Activated CD4-positive, alpha-beta T cell treated with anti-CD3 and anti-CD28 coated beads, Interleukin-2, amount 10 ng/mL, durations not matched to agents 24 days and 14 days (primary cell): ENCODE measurements at regions not wholly inside any gene's neighbourhood (a gene's known extent, or its start where the extent isn't known, plus 50 kb on each side); places are given as distances from the start of the nearest gene placed in this dataset.

Source experiments
- DNase-seq: peaks from one replicate; pipeline ENCODE4 v3.0.0; 2022
- H3K27ac Mint-ChIP-seq: one replicate; pipeline ENCODE4 v1.8.0; 2022; ENCODE audit warnings: mild to moderate bottlenecking, mixed read lengths
- H3K27me3 Mint-ChIP-seq: one replicate; pipeline ENCODE4 v1.8.0; 2022; ENCODE audit warnings: mixed read lengths
- H3K36me3 Mint-ChIP-seq: one replicate; pipeline ENCODE4 v1.8.0; 2022; ENCODE audit warnings: low read depth, mild to moderate bottlenecking, mixed read lengths
- H3K4me1 Mint-ChIP-seq: one replicate; pipeline ENCODE4 v1.8.0; 2021; ENCODE audit warnings: mixed read lengths
- H3K4me3 Mint-ChIP-seq: one replicate; pipeline ENCODE4 v1.8.0; 2022; ENCODE audit warnings: mild to moderate bottlenecking, moderate library complexity, mixed read lengths
- H3K9me3 Mint-ChIP-seq: one replicate; pipeline ENCODE4 v1.8.0; 2021; ENCODE audit warnings: mixed read lengths
- intact Hi-C: fragments of 100-400 bp; cut with micrococcal nuclease; formaldehyde crosslinking; loops from one replicate; pipeline ENCODE4 v1.15.1; 2023

- peaks cover 5% of the 10 kb centered on the region for H3K27me3 Mint-ChIP-seq
- peaks cover 17% of the 10 kb centered on the region for H3K4me1 Mint-ChIP-seq
- no peaks in the 10 kb centered on the region for H3K36me3 Mint-ChIP-seq
- H3K4me3 Mint-ChIP-seq: no peak overlapping the region
- intact Hi-C loops: no loop called here
- H3K9me3 Mint-ChIP-seq: peaks cover 4% of the 10 kb centered on the region
- no peak overlapping the region for H3K27ac Mint-ChIP-seq
- DNase-seq: no peak
These were observed 258.9 kb downstream of the ABHD5 start for GRCh38 chr3:43949594-43949993.

GRCh38 chr3:43950775-43951174 is 260.0 kb downstream of the ABHD5 start:
- Mint-ChIP-seq H3K9me3 (no peaks in the 10 kb centered on the region), H3K4me3 (no peak overlapping the region), H3K27me3 (peaks cover 12% of the 10 kb centered on the region), H3K27ac (no peak overlapping the region), H3K4me1 (peaks cover 17% of the 10 kb centered on the region), H3K36me3 (no peaks in the 10 kb centered on the region)
- DNase-seq: peak; percentile 62
- intact Hi-C loops: no loop called here

GRCh38 chr3:43951813-43952212 is 261.1 kb downstream of the ABHD5 start:
- no peak for DNase-seq
- intact Hi-C loops: no loop called here
- no peak overlapping the region for H3K4me3 Mint-ChIP-seq

GRCh38 chr3:43953380-43953779 is 262.6 kb downstream of the ABHD5 start:
- Mint-ChIP-seq H3K4me1 (peaks cover 10% of the 10 kb centered on the region), H3K4me3 (no peak overlapping the region), H3K27me3 (peaks cover 21% of the 10 kb centered on the region), H3K36me3 (no peaks in the 10 kb centered on the region), H3K9me3 (no peaks in the 10 kb centered on the region), H3K27ac (no peak overlapping the region)
- intact Hi-C loops: no loop called here
- DNase-seq: no peak

More at GRCh38 chr3:43951813-43952212, 261.1 kb downstream of the ABHD5 start:
- Mint-ChIP-seq H3K27me3 (peaks cover 20% of the 10 kb centered on the region), H3K4me1 (peaks cover 17% of the 10 kb centered on the region), H3K36me3 (no peaks in the 10 kb centered on the region), H3K9me3 (no peaks in the 10 kb centered on the region), H3K27ac (no peak overlapping the region)

GRCh38 chr3:43953814-43954692 is 263.3 kb downstream of the ABHD5 start:
- no peak overlapping the region for H3K27ac Mint-ChIP-seq
- no peaks in the 10 kb centered on the region for H3K9me3 Mint-ChIP-seq
- DNase-seq: no peak
- H3K27me3 Mint-ChIP-seq: peaks cover 23% of the 10 kb centered on the region
- no peak overlapping the region for H3K4me3 Mint-ChIP-seq
- peaks cover 10% of the 10 kb centered on the region for H3K4me1 Mint-ChIP-seq
- intact Hi-C loops: no loop called here
- no peaks in the 10 kb centered on the region for H3K36me3 Mint-ChIP-seq

- Mint-ChIP-seq H3K4me3 (no peak overlapping the region), H3K4me1 (no peaks in the 10 kb centered on the region), H3K36me3 (no peaks in the 10 kb centered on the region), H3K27me3 (peaks cover 21% of the 10 kb centered on the region), H3K9me3 (no peaks in the 10 kb centered on the region), H3K27ac (no peak overlapping the region)
- no peak for DNase-seq
- intact Hi-C loops: no loop called here
These were observed 266.2 kb downstream of the ABHD5 start for GRCh38 chr3:43956945-43957344.

GRCh38 chr3:43957553-43957952 is 266.8 kb downstream of the ABHD5 start:
- H3K27me3 Mint-ChIP-seq: peaks cover 21% of the 10 kb centered on the region
- H3K9me3 Mint-ChIP-seq: no peaks in the 10 kb centered on the region
- intact Hi-C loops: no loop called here
- no peaks in the 10 kb centered on the region for H3K4me1 Mint-ChIP-seq
- no peak overlapping the region for H3K27ac Mint-ChIP-seq
- no peaks in the 10 kb centered on the region for H3K36me3 Mint-ChIP-seq
- no peak for DNase-seq
- H3K4me3 Mint-ChIP-seq: no peak overlapping the region

GRCh38 chr3:43958005-43958770 is 267.4 kb downstream of the ABHD5 start:
- Mint-ChIP-seq H3K27me3 (peaks cover 21% of the 10 kb centered on the region), H3K9me3 (no peaks in the 10 kb centered on the region), H3K4me1 (no peaks in the 10 kb centered on the region), H3K36me3 (no peaks in the 10 kb centered on the region), H3K27ac (no peak overlapping the region), H3K4me3 (no peak overlapping the region)
- DNase-seq: peak; percentile 6
- intact Hi-C loops: no loop called here

- no peaks in the 10 kb centered on the region for H3K4me1 Mint-ChIP-seq
- DNase-seq: no peak
- no peak overlapping the region for H3K4me3 Mint-ChIP-seq
- intact Hi-C loops: no loop called here
- no peaks in the 10 kb centered on the region for H3K9me3 Mint-ChIP-seq
- H3K27ac Mint-ChIP-seq: no peak overlapping the region
- H3K27me3 Mint-ChIP-seq: peaks cover 25% of the 10 kb centered on the region
- no peaks in the 10 kb centered on the region for H3K36me3 Mint-ChIP-seq
These were observed 268.2 kb downstream of the ABHD5 start for GRCh38 chr3:43958973-43959372.

GRCh38 chr3:43959498-43960447 is 269.0 kb downstream of the ABHD5 start:
- Mint-ChIP-seq H3K27ac (no peak overlapping the region), H3K4me1 (peaks cover 3% of the 10 kb centered on the region), H3K27me3 (peaks cover 30% of the 10 kb centered on the region), H3K4me3 (no peak overlapping the region), H3K9me3 (no peaks in the 10 kb centered on the region), H3K36me3 (no peaks in the 10 kb centered on the region)
- DNase-seq: peak; percentile 38
- intact Hi-C loops: no loop called here

GRCh38 chr3:43960448-43960840 is 269.7 kb downstream of the ABHD5 start:
- Mint-ChIP-seq H3K4me1 (peaks cover 5% of the 10 kb centered on the region), H3K4me3 (no peak overlapping the region), H3K9me3 (no peaks in the 10 kb centered on the region), H3K27me3 (peaks cover 27% of the 10 kb centered on the region), H3K36me3 (no peaks in the 10 kb centered on the region), H3K27ac (no peak overlapping the region)
- peak; percentile 34 for DNase-seq
- intact Hi-C loops: no loop called here

- Mint-ChIP-seq H3K27me3 (peaks cover 20% of the 10 kb centered on the region), H3K4me1 (peaks cover 9% of the 10 kb centered on the region), H3K4me3 (no peak overlapping the region), H3K27ac (no peak overlapping the region), H3K36me3 (no peaks in the 10 kb centered on the region), H3K9me3 (no peaks in the 10 kb centered on the region)
- intact Hi-C loops: no loop called here
- DNase-seq: peak; percentile 23
These were observed 271.3 kb downstream of the ABHD5 start for GRCh38 chr3:43962043-43962442.

- Mint-ChIP-seq H3K36me3 (no peaks in the 10 kb centered on the region), H3K4me3 (no peak overlapping the region), H3K4me1 (peaks cover 9% of the 10 kb centered on the region), H3K9me3 (no peaks in the 10 kb centered on the region), H3K27ac (no peak overlapping the region), H3K27me3 (peaks cover 24% of the 10 kb centered on the region)
- no peak for DNase-seq
- intact Hi-C loops: no loop called here
These were observed 272.5 kb downstream of the ABHD5 start for GRCh38 chr3:43963208-43963607.
